ENCODE measurements at regions not wholly inside any gene's neighbourhood (a gene's known extent, or its start where the extent isn't known, plus 50 kb on each side); places are given as distances from the start of the nearest gene placed in this dataset.
"Not testable (repeated sequence)": the region's sequence is repeated elsewhere in the genome, so short reads cannot be mapped to it uniquely, and the experiment has no call there.

GRCh38 chr4:3595627-3596291 is 63.5 kb upstream of the LRPAP1 start:
- not testable (repeated sequence) for H3K4me3 ChIP-seq (ENCODE audit: low read length); H3K27ac ChIP-seq (ENCODE audit: low read length); H3K36me3 ChIP-seq (ENCODE audit: insufficient read depth, low read length); H3K4me2 ChIP-seq (ENCODE audit: low read depth, low read length, poor library complexity, severe bottlenecking); H3K4me1 ChIP-seq (ENCODE audit: low read length); H2AFZ ChIP-seq (ENCODE audit: low read length); H4K20me1 ChIP-seq (ENCODE audit: insufficient read depth, low read depth, low read length); H3K79me2 ChIP-seq (ENCODE audit: low read length); H3K9me2 ChIP-seq (replicated peaks; ENCODE audit: insufficient read depth, low read length); DNase-seq; H3K9me3 ChIP-seq (ENCODE audit: low read length); H3K9ac ChIP-seq (ENCODE audit: low read length); H3K27me3 ChIP-seq (ENCODE audit: low read length)

DNA sequence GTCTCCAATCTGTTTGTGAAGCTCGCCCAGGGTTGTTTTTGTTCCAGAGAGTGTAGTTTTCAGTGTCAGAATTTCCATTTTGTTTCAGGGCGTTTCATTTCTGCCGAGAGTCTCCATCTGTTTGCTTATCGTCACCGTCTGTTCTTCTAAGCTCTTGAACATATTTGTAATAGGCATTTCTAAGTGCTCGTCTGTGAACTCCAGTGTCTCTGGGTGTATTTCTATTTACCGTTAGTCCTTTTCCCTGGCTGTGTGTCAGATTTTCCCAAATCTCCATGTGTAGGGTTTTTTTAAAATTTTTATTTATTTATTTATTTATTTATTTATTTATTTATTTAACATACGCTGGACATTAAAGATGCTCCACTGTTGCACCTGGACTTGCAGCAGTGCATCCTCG is 62.5 kb upstream of the LRPAP1 start:
- not testable (repeated sequence) for H3K27me3 ChIP-seq (ENCODE audit: low read length); H3K4me1 ChIP-seq (ENCODE audit: low read length); H3K4me2 ChIP-seq (ENCODE audit: low read depth, low read length, poor library complexity, severe bottlenecking); H3K9ac ChIP-seq (ENCODE audit: low read length); H3K36me3 ChIP-seq (ENCODE audit: insufficient read depth, low read length); H2AFZ ChIP-seq (ENCODE audit: low read length); H3K27ac ChIP-seq (ENCODE audit: low read length); H4K20me1 ChIP-seq (ENCODE audit: insufficient read depth, low read depth, low read length); H3K9me2 ChIP-seq (replicated peaks; ENCODE audit: insufficient read depth, low read length); H3K79me2 ChIP-seq (ENCODE audit: low read length); H3K9me3 ChIP-seq (ENCODE audit: low read length); DNase-seq; H3K4me3 ChIP-seq (ENCODE audit: low read length)

DNA sequence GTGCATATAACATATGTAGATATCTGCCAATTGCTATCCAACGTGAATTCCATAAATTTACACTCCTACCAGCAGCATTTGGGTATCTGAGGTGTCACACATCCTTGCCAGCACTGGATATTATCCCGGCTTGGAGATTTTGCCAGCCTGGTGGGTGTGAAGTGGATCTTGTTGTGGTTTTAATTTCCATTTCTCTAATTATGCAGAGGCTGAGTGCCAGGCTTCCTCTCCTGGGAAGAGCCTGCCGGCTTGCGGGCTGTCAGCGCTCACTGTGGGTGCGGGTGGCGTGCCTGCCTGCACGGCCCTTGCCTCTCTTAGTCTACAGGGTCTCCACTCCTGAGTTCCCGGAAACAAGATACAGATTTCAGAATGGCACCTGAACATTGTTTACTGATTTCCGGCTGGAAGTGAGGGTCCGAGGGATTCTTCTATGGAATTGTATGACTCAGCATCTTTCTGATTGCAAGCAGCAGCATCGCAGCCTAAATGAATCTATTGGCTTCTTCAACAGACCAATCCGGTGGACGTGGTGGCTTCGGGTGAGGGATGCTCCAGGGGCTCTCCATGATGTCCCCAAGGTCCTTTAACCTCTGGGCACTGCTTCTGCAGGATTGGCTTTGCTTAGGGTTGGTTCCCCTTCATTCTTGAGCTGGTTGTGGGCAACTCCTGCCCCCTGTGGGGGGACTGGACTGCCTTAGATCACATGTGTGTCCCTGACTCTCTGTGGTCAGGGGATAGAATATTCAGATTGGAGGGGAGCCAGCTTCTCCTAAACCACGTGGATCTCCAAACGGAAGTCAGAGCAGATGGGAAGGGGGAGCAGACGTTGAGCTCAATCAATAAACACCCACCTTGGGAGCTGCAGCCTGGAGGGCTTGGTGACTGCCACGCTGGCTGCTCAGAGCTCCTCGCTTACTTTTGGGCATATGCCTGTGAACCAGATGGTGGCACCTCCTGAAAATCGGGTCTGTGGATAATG is 58.0 kb upstream of the LRPAP1 start:
- not testable (repeated sequence) for H3K79me2 ChIP-seq (ENCODE audit: low read length); H3K4me1 ChIP-seq (ENCODE audit: low read length); H2AFZ ChIP-seq (ENCODE audit: low read length); H3K27ac ChIP-seq (ENCODE audit: low read length); H3K9me2 ChIP-seq (replicated peaks; ENCODE audit: insufficient read depth, low read length); H3K9me3 ChIP-seq (ENCODE audit: low read length); DNase-seq; H3K4me3 ChIP-seq (ENCODE audit: low read length); H3K27me3 ChIP-seq (ENCODE audit: low read length); H4K20me1 ChIP-seq (ENCODE audit: insufficient read depth, low read depth, low read length); H3K9ac ChIP-seq (ENCODE audit: low read length); H3K4me2 ChIP-seq (ENCODE audit: low read depth, low read length, poor library complexity, severe bottlenecking); H3K36me3 ChIP-seq (ENCODE audit: insufficient read depth, low read length)

DNA sequence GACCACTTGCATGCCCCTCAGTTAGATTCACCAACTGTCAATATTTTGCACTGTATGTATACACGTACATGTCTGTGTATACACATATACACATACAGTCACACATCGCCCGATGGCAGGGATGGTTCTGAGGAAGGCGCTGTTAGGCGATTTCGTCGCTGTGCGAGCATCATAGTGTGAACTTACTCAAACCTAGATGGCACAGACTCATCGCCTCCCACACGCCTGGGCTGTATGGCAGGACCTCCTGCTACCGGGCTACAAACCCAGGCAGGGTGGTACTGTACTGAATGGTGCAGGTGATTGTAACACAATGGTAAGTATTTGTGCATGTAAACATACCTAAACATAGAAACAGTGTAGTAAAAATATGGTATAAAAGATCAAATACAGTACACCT is 57.2 kb upstream of the LRPAP1 start:
- H3K9ac ChIP-seq (ENCODE audit: low read length); H4K20me1 ChIP-seq (ENCODE audit: insufficient read depth, low read depth, low read length); H3K79me2 ChIP-seq (ENCODE audit: low read length); H2AFZ ChIP-seq (ENCODE audit: low read length); H3K27me3 ChIP-seq (ENCODE audit: low read length); H3K4me1 ChIP-seq (ENCODE audit: low read length); H3K4me3 ChIP-seq (ENCODE audit: low read length); DNase-seq; H3K9me2 ChIP-seq (replicated peaks; ENCODE audit: insufficient read depth, low read length); H3K9me3 ChIP-seq (ENCODE audit: low read length); H3K4me2 ChIP-seq (ENCODE audit: low read depth, low read length, poor library complexity, severe bottlenecking); H3K36me3 ChIP-seq (ENCODE audit: insufficient read depth, low read length); H3K27ac ChIP-seq (ENCODE audit: low read length): not testable (repeated sequence)

- H3K4me1 ChIP-seq (ENCODE audit: low read length); H3K4me3 ChIP-seq (ENCODE audit: low read length); H3K36me3 ChIP-seq (ENCODE audit: insufficient read depth, low read length); H3K79me2 ChIP-seq (ENCODE audit: low read length); H4K20me1 ChIP-seq (ENCODE audit: insufficient read depth, low read depth, low read length); DNase-seq; H3K4me2 ChIP-seq (ENCODE audit: low read depth, low read length, poor library complexity, severe bottlenecking); H3K9ac ChIP-seq (ENCODE audit: low read length); H3K27me3 ChIP-seq (ENCODE audit: low read length); H3K9me2 ChIP-seq (replicated peaks; ENCODE audit: insufficient read depth, low read length); H3K27ac ChIP-seq (ENCODE audit: low read length); H3K9me3 ChIP-seq (ENCODE audit: low read length); H2AFZ ChIP-seq (ENCODE audit: low read length): not testable (repeated sequence)
These were observed 56.4 kb upstream of the LRPAP1 start for GRCh38 chr4:3588517-3589194.

GRCh38 chr4:3586596-3586995 is 54.4 kb upstream of the LRPAP1 start:
- H3K4me1 ChIP-seq (ENCODE audit: low read length); H3K27me3 ChIP-seq (ENCODE audit: low read length); H3K4me3 ChIP-seq (ENCODE audit: low read length); H3K79me2 ChIP-seq (ENCODE audit: low read length); DNase-seq; H4K20me1 ChIP-seq (ENCODE audit: insufficient read depth, low read depth, low read length); H3K4me2 ChIP-seq (ENCODE audit: low read depth, low read length, poor library complexity, severe bottlenecking); H3K9me2 ChIP-seq (replicated peaks; ENCODE audit: insufficient read depth, low read length); H3K9me3 ChIP-seq (ENCODE audit: low read length); H3K36me3 ChIP-seq (ENCODE audit: insufficient read depth, low read length); H3K9ac ChIP-seq (ENCODE audit: low read length); H2AFZ ChIP-seq (ENCODE audit: low read length); H3K27ac ChIP-seq (ENCODE audit: low read length): not testable (repeated sequence)

GRCh38 chr4:3585567-3585966 is 53.3 kb upstream of the LRPAP1 start:
- H3K27ac ChIP-seq (ENCODE audit: low read length); H3K4me1 ChIP-seq (ENCODE audit: low read length); H3K4me3 ChIP-seq (ENCODE audit: low read length); H3K9me2 ChIP-seq (replicated peaks; ENCODE audit: insufficient read depth, low read length); H3K79me2 ChIP-seq (ENCODE audit: low read length); H3K36me3 ChIP-seq (ENCODE audit: insufficient read depth, low read length); H3K9ac ChIP-seq (ENCODE audit: low read length); H3K4me2 ChIP-seq (ENCODE audit: low read depth, low read length, poor library complexity, severe bottlenecking); H2AFZ ChIP-seq (ENCODE audit: low read length); H4K20me1 ChIP-seq (ENCODE audit: insufficient read depth, low read depth, low read length); H3K9me3 ChIP-seq (ENCODE audit: low read length); DNase-seq; H3K27me3 ChIP-seq (ENCODE audit: low read length): not testable (repeated sequence)

GRCh38 chr4:3582091-3582475 is 49.9 kb upstream of the LRPAP1 start:
- H3K79me2 ChIP-seq (ENCODE audit: low read length): no peaks in the 10 kb centered on the region
- H3K4me3 ChIP-seq (ENCODE audit: low read length): no peak overlapping the region
- H2AFZ ChIP-seq (ENCODE audit: low read length): no peak overlapping the region
- H3K27me3 ChIP-seq (ENCODE audit: low read length): no peaks in the 10 kb centered on the region
- no peak overlapping the region for H3K27ac ChIP-seq (ENCODE audit: low read length)
- no peaks in the 10 kb centered on the region for H3K9me3 ChIP-seq (ENCODE audit: low read length)
- H3K36me3 ChIP-seq (ENCODE audit: insufficient read depth, low read length): no peaks in the 10 kb centered on the region
- no peaks in the 10 kb centered on the region for H4K20me1 ChIP-seq (ENCODE audit: insufficient read depth, low read depth, low read length)
- no peak overlapping the region for H3K4me2 ChIP-seq (ENCODE audit: low read depth, low read length, poor library complexity, severe bottlenecking)
- H3K9me2 ChIP-seq (replicated peaks; ENCODE audit: insufficient read depth, low read length): no peaks in the 10 kb centered on the region
- DNase-seq: no peak
- H3K4me1 ChIP-seq (ENCODE audit: low read length): no peaks in the 10 kb centered on the region
- no peak overlapping the region for H3K9ac ChIP-seq (ENCODE audit: low read length)

Data from Karpas-422 (cell line).